GM21619 (cell line): ENCODE measurements at regions not wholly inside any gene's neighbourhood (a gene's known extent, or its start where the extent isn't known, plus 50 kb on each side); places are given as distances from the start of the nearest gene placed in this dataset.

Experiments used
- ATAC-seq: cut with Tn5 transposase; IDR thresholded peaks from one replicate; pipeline ENCODE4 v1.9.1; 2021; ENCODE audit not compliant: unreplicated experiment

GRCh38 chr4:153034681-153035080 lies 98.6 kb downstream of the FHDC1 start:
- no peak for ATAC-seq

- no peak for ATAC-seq
Observed at GRCh38 chr4:153036931-153037482, 100.9 kb downstream of the FHDC1 start.

GRCh38 chr4:153038623-153039311 lies 102.6 kb downstream of the FHDC1 start:
- no peak for ATAC-seq

GRCh38 chr4:153039542-153040185 lies 103.5 kb downstream of the FHDC1 start:
- no peak for ATAC-seq

- ATAC-seq = no peak
Observed at GRCh38 chr4:153040677-153041076, 104.6 kb downstream of the FHDC1 start.

- ATAC-seq = no peak
Observed at GRCh38 chr4:153044036-153044435, 107.9 kb downstream of the FHDC1 start.

- no peak for ATAC-seq
Observed at GRCh38 chr4:153045111-153045982, 109.2 kb downstream of the FHDC1 start.

GRCh38 chr4:153058671-153059060 lies 122.5 kb downstream of the FHDC1 start:
- ATAC-seq = no peak

GRCh38 chr4:153060196-153060595 lies 124.1 kb downstream of the FHDC1 start:
- ATAC-seq = no peak

- no peak for ATAC-seq
Observed at GRCh38 chr4:153061971-153062370, 125.8 kb downstream of the FHDC1 start.

GRCh38 chr4:153062652-153063168 lies 126.6 kb downstream of the FHDC1 start:
- no peak for ATAC-seq

- no peak for ATAC-seq
Observed at GRCh38 chr4:153063490-153063889, 127.4 kb downstream of the FHDC1 start.

- no peak for ATAC-seq
Observed at GRCh38 chr4:153064571-153064970, 128.4 kb downstream of the FHDC1 start.

- ATAC-seq = no peak
Observed at GRCh38 chr4:153065276-153065675, 129.2 kb downstream of the FHDC1 start.

GRCh38 chr4:153067376-153067775 lies 131.3 kb downstream of the FHDC1 start:
- no peak for ATAC-seq

GRCh38 chr4:153068751-153069150 lies 132.6 kb downstream of the FHDC1 start:
- no peak for ATAC-seq

- ATAC-seq = no peak
Observed at GRCh38 chr4:153071958-153072598, 132.2 kb upstream of the TRIM2 start.

- ATAC-seq = no peak
Observed at GRCh38 chr4:153072661-153073060, 131.6 kb upstream of the TRIM2 start.

- ATAC-seq = no peak
Observed at GRCh38 chr4:153074486-153074885, 129.8 kb upstream of the TRIM2 start.

- no peak for ATAC-seq
Observed at GRCh38 chr4:153074936-153075630, 129.2 kb upstream of the TRIM2 start.
